Activated T-helper 1 cell treated with anti-CD3 and anti-CD28 coated beads, Interleukin-12 subunit alpha, Interleukin-12 subunit beta, Interleukin-2, Interleukin-4 antibody, amounts not matched to agents 30 ng/mL and 10 ng/mL and 1 ng/mL, durations not matched to agents 14 hours and 24 hours and 36 hours (primary cell): ENCODE measurements at regions not wholly inside any gene's neighbourhood (a gene's known extent, or its start where the extent isn't known, plus 50 kb on each side); places are given as distances from the start of the nearest gene placed in this dataset.
A peak's percentile ranks its signal among the peaks of the same experiment; 100 is the strongest.

Source experiments
- DNase-seq: peaks from one replicate; pipeline ENCODE4 v3.0.0; 2021; ENCODE audit warnings: low spot score
- H3K27ac Mint-ChIP-seq: one replicate; pipeline ENCODE4 v1.8.0; 2021; ENCODE audit warnings: mild to moderate bottlenecking, mixed read lengths
- H3K27me3 Mint-ChIP-seq: one replicate; pipeline ENCODE4 v1.8.0; 2022; ENCODE audit warnings: mild to moderate bottlenecking, moderate library complexity, mixed read lengths; ENCODE audit not compliant: insufficient read depth
- H3K36me3 Mint-ChIP-seq: one replicate; pipeline ENCODE4 v1.8.0; 2021; ENCODE audit warnings: low read depth, mixed read lengths
- H3K4me1 Mint-ChIP-seq: one replicate; pipeline ENCODE4 v1.8.0; 2021; ENCODE audit warnings: low read depth, mixed read lengths
- H3K4me3 Mint-ChIP-seq: one replicate; pipeline ENCODE4 v1.8.0; 2021; ENCODE audit warnings: mild to moderate bottlenecking, moderate library complexity, mixed read lengths
- H3K9me3 Mint-ChIP-seq: one replicate; pipeline ENCODE4 v1.8.0; 2021; ENCODE audit warnings: mixed read lengths
- intact Hi-C: fragments of 100-400 bp; cut with micrococcal nuclease; formaldehyde crosslinking; loops from one replicate; pipeline ENCODE4 v1.15.1; 2024

DNA sequence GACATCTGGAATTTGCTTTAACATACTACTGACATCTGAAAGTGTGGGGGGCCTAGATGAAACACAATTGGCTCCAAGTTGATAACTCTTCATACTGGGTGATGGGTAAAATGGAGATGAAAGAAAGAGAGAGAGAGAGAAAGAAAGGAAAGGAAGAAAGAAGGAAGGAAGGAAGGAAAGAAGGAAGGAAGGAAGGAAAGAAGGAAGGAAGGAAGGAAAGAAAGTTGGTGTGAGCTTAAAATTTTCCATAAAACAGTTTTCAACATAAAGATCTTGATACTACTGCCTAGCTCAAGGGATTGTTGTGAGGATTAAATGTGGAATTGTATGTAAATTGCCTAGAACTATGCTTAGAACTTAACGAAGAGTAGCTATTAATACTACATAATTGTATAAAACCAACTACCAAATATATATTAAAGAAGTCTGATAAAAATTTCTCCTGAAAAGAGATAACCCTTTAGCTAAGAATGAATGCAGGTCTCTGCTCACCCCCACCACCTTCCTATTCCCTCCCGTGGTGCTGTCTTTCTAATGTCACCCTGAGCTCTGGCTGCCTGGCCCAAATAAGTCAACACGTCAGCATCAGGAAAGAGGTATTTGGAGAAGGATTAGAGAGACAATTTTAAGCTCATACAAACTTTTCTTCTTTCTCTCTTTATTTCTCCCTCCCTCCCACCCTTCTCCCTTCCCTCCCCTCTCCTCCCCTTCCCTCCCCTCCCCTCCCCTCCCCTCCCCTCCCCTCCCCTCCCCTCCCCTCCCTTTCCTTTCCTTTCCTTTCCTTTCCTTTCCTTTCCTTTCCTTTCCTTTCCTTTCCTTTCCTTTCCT is 89.3 kb upstream of the SGIP1 start:
- Mint-ChIP-seq H3K4me1 (peaks cover 37% of the 10 kb centered on the region), H3K27me3 (peaks cover 3% of the 10 kb centered on the region), H3K27ac (peak overlapping the region; percentile 95), H3K4me3 (peak overlapping the region; percentile 79), H3K36me3 (no peaks in the 10 kb centered on the region), H3K9me3 (no peaks in the 10 kb centered on the region)
- no peak for DNase-seq
- intact Hi-C loops, result loop anchor here (1.0 to 10.0 kb wide), 9 partner anchors 8 to 1377 kb away; partner anchors contain the start of gene GADD45A

GRCh38 chr1:66445492-66446181 is 88.3 kb upstream of the SGIP1 start:
- DNase-seq, result peak; percentile 49
- peaks cover 32% of the 10 kb centered on the region for H3K4me1 Mint-ChIP-seq
- intact Hi-C loops, result loop anchor here (1.0 to 10.0 kb wide), 14 partner anchors 9 to 1378 kb away; partner anchors contain the start of gene GADD45A
- H3K4me3 Mint-ChIP-seq, result peak overlapping the region; percentile 79
- peaks cover 3% of the 10 kb centered on the region for H3K27me3 Mint-ChIP-seq
- H3K36me3 Mint-ChIP-seq, result no peaks in the 10 kb centered on the region
- H3K9me3 Mint-ChIP-seq, result no peaks in the 10 kb centered on the region
- peak overlapping the region; percentile 95 for H3K27ac Mint-ChIP-seq

DNA sequence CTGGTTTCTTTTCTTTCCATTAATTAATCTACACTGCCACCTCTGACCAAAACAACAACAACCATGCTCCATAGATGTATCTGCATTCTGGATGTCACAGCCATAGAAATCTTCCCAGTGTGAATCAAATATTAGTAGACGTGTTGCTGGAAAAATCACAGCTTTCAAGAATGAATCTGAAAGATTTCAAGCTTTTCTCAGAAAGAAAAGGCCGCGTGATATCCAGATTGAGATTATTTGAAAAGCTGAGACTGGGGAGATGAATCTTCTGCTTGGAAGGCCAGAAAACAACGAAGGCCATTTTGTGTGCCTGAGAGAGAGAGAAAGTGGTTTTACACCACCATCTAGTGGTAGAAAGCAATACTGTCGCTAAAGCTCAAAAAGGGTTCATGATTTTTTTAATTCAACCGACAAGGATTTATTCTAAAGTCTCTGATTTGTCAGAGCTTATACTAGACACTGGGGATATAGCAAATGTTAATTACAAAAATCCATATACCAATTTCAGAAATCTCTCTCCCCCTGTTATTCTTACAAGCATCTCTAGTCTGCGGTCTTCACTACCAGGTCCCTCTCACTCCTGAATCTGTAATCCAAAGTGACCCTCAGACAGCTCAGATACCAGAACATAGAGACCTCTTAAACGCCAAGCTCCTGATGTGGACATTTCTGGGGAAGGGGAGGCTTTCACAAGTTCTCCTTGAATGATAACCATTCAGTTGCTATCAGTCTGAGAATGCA is 87.5 kb upstream of the SGIP1 start:
- peak overlapping the region; percentile 95 for H3K27ac Mint-ChIP-seq
- intact Hi-C loops, result loop anchor here (1.0 to 10.0 kb wide), 11 partner anchors 72 to 1379 kb away; partner anchors contain the start of gene GADD45A

DNA sequence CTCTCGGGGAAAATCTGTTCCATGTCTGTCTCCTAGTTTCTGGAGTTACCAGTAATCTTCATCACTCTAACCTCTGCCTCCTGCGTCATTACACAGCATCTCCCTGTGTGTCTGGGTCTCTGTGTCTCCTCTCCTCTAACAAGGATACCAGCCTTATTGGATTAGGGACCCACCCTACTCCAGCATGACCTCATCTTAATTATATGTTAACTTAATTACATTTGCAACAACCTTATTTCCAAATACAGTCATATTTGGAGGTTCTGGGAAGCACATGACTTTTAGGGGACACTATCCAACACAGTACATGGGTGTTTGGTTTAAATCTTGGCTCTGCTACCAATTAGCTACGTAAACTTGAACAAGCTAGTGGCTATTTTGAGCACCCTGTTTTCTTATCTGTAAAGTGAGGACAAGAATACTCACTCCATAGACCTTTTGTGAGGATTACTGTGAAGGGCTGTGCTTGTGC is 83.9 kb upstream of the SGIP1 start:
- Mint-ChIP-seq H3K9me3 (no peaks in the 10 kb centered on the region), H3K27ac (no peak overlapping the region), H3K27me3 (peaks cover 5% of the 10 kb centered on the region), H3K4me1 (peaks cover 16% of the 10 kb centered on the region), H3K4me3 (no peak overlapping the region), H3K36me3 (no peaks in the 10 kb centered on the region)
- DNase-seq, result no peak
- intact Hi-C loops, result loop anchor here (2.0 kb wide), 1 partner anchor 277 kb away; no protein-coding TSS in a partner anchor

More for the DNA sequence above, 87.5 kb upstream of the SGIP1 start:
- Mint-ChIP-seq H3K36me3 (no peaks in the 10 kb centered on the region), H3K9me3 (no peaks in the 10 kb centered on the region), H3K4me1 (peaks cover 32% of the 10 kb centered on the region), H3K27me3 (peaks cover 3% of the 10 kb centered on the region), H3K4me3 (peak overlapping the region; percentile 56)
- peak; percentile 39 for DNase-seq

- intact Hi-C loops, result loop anchor here (2.0 kb wide), 1 partner anchor 276 kb away; no protein-coding TSS in a partner anchor
- Mint-ChIP-seq H3K4me1 (peaks cover 8% of the 10 kb centered on the region), H3K4me3 (no peak overlapping the region), H3K9me3 (no peaks in the 10 kb centered on the region), H3K27ac (no peak overlapping the region), H3K36me3 (no peaks in the 10 kb centered on the region), H3K27me3 (peaks cover 5% of the 10 kb centered on the region)
- no peak for DNase-seq
Measured at GRCh38 chr1:66450847-66451246, 83.1 kb upstream of the SGIP1 start.

DNA sequence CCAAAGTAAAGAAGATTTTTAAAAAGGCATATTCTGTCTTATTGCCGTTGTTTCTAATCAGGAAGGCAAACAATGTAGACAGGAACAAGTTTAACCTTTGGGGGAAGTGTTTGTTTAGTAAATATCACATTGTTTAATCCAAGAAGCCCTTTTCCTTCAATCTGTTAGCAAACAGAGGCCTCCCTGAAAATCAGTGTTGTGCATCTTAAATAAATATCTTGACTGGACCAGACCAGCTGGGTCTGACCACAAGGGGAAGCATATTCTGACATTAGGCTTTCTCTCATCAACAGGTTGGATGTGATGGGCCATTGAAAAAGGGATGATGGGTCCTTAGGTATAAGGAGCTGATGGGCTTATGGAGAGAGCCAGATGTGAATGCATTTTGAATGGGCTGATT is 81.8 kb upstream of the SGIP1 start:
- Mint-ChIP-seq H3K4me3 (no peak overlapping the region), H3K36me3 (no peaks in the 10 kb centered on the region), H3K4me1 (no peaks in the 10 kb centered on the region), H3K9me3 (no peaks in the 10 kb centered on the region), H3K27me3 (peaks cover 7% of the 10 kb centered on the region), H3K27ac (no peak overlapping the region)
- intact Hi-C loops, result no loop called here
- DNase-seq, result no peak

GRCh38 chr1:66452982-66453381 is 81.0 kb upstream of the SGIP1 start:
- intact Hi-C loops, result no loop called here
- Mint-ChIP-seq H3K4me3 (no peak overlapping the region), H3K36me3 (no peaks in the 10 kb centered on the region)

GRCh38 chr1:66455446-66455845 is 78.5 kb upstream of the SGIP1 start:
- no peak for DNase-seq
- Mint-ChIP-seq H3K27ac (no peak overlapping the region), H3K9me3 (no peaks in the 10 kb centered on the region), H3K4me3 (no peak overlapping the region), H3K27me3 (peaks cover 10% of the 10 kb centered on the region), H3K36me3 (no peaks in the 10 kb centered on the region), H3K4me1 (no peaks in the 10 kb centered on the region)
- intact Hi-C loops, result no loop called here

More at GRCh38 chr1:66452982-66453381, 81.0 kb upstream of the SGIP1 start:
- no peak for DNase-seq
- Mint-ChIP-seq H3K9me3 (no peaks in the 10 kb centered on the region), H3K27ac (no peak overlapping the region), H3K4me1 (no peaks in the 10 kb centered on the region), H3K27me3 (peaks cover 7% of the 10 kb centered on the region)

- intact Hi-C loops, result no loop called here
- peaks cover 8% of the 10 kb centered on the region for H3K9me3 Mint-ChIP-seq
- no peak overlapping the region for H3K27ac Mint-ChIP-seq
- no peaks in the 10 kb centered on the region for H3K4me1 Mint-ChIP-seq
- H3K4me3 Mint-ChIP-seq, result no peak overlapping the region
- H3K36me3 Mint-ChIP-seq, result no peaks in the 10 kb centered on the region
- no peak for DNase-seq
- peaks cover 16% of the 10 kb centered on the region for H3K27me3 Mint-ChIP-seq
Measured at GRCh38 chr1:66460776-66461175, 73.2 kb upstream of the SGIP1 start.

DNA sequence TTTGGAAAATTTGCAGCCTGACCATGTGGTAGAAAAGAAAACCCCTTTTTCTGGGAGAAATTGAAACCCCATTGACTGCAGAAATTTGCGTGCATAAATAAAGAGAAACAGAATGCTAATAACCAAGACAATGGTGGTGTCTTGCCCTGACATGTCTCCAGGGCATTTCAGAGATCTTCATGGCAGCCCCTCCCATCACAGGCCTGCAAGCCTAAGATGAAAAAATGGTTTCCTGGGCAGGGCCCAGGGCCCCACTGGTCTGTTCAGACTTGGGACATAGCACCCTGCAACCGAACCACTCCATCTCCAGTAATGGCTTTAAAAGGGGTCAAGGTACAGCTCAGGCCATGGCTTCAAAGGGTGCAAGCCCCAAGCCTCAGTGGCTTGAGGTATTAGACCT is 71.6 kb upstream of the SGIP1 start:
- Mint-ChIP-seq H3K4me1 (no peaks in the 10 kb centered on the region), H3K27me3 (peaks cover 15% of the 10 kb centered on the region), H3K36me3 (no peaks in the 10 kb centered on the region), H3K4me3 (no peak overlapping the region), H3K27ac (no peak overlapping the region), H3K9me3 (peaks cover 8% of the 10 kb centered on the region)
- intact Hi-C loops, result no loop called here
- DNase-seq, result no peak

GRCh38 chr1:66464351-66464750 is 69.6 kb upstream of the SGIP1 start:
- Mint-ChIP-seq H3K9me3 (peaks cover 8% of the 10 kb centered on the region), H3K4me3 (no peak overlapping the region), H3K27ac (no peak overlapping the region), H3K36me3 (no peaks in the 10 kb centered on the region), H3K27me3 (peaks cover 28% of the 10 kb centered on the region), H3K4me1 (no peaks in the 10 kb centered on the region)
- no peak for DNase-seq
- intact Hi-C loops, result no loop called here

DNA sequence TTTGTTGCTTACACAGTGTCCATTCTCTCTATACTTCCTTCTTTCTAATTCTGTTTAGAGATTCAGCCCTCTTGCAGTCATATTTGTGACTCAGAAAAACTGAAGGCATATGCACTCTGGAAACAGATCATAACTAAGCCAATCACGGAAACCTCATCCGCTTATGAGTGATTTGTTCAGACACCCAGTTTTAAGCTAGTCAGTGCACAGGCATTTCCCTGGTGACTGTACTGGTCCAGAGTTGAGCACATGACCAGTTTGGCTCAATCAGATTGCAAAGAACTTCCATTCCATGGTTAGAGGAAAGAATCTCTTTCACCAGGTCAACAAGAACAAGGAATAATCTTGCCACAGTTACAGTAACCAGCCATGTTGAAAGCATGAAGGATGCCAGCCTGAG is 69.2 kb upstream of the SGIP1 start:
- H3K4me3 Mint-ChIP-seq, result no peak overlapping the region
- no peaks in the 10 kb centered on the region for H3K36me3 Mint-ChIP-seq
- H3K4me1 Mint-ChIP-seq, result no peaks in the 10 kb centered on the region
- no peak for DNase-seq
- H3K27me3 Mint-ChIP-seq, result peaks cover 28% of the 10 kb centered on the region
- H3K9me3 Mint-ChIP-seq, result peaks cover 8% of the 10 kb centered on the region
- no peak overlapping the region for H3K27ac Mint-ChIP-seq
- intact Hi-C loops, result no loop called here
